ENCODE measurements at regions not wholly inside any gene's neighbourhood (a gene's known extent, or its start where the extent isn't known, plus 50 kb on each side); places are given as distances from the start of the nearest gene placed in this dataset.
"Not testable (repeated sequence)": the region's sequence is repeated elsewhere in the genome, so short reads cannot be mapped to it uniquely, and the experiment has no call there.

DNA sequence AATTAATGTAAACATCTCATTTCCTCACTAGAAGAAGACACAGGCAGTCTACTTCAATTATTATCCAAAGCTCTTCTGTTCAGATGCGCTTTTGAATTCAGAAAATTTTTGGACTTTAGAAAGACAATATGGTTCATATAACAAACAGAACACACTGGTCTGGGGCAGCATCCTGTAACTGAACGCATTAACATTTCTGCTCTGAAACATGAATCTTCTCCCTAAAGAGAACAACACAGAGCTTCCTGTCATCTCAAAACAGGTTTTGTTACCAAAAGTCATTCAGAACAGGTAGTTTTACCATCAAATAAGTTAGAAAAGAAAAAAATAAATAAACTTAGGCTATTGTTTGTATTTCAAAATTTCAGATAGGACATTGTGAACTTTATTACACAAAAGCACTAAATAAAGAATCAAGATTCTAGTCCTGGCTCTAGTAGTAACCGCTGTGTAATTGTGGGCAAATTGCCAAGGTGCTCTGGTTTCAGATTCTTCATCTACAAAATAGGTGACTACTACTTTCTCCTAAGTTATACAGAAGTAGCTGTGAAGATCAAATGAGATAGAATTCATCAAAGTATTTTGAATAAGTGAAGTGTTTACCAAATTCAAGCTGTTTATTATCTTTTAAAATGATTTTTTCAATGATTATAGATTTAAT is 252.3 kb upstream of the RASGEF1B start:
- no peak for DNase-seq (ENCODE audit: low spot score)

DNA sequence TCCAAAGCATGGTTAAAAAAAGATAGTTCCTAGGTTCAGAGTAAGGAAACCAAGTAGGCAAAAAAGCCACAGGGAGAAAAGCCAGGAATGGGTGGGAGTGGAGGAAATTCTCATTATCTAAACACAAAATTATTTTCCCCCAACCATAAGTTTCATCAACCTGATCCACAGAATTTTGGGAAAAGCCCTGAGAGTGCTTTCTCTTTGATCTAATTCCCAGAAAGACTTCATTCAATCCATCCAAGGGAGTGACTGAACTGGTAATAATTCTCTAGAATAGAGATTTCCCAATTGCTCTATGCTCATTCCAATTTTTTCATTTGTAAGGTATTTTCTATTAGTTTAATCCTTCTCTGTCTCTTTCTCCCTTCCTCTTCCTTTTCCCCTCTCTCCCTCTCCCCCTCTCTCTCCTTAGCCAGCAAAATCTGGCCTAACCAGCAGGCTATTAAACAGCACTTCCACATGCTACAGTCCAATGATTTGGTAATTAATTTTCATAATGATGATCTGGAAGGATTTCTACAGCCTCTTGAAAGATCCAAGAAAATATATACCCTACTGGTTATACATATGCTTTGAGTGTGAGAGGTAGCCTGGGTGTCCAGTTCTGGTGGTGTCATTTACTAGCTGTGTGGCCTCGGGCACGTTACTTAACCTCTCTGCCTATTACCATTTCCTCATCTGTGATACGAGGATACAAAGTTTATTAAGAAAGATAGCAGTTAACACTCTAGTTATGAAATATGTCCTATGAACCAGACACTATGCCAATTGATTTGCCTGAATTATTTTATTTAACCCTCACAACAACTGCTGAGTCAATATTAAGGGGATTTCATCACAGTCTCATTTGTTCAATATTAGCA is 251.5 kb upstream of the RASGEF1B start:
- no peak for DNase-seq (ENCODE audit: low spot score)

DNA sequence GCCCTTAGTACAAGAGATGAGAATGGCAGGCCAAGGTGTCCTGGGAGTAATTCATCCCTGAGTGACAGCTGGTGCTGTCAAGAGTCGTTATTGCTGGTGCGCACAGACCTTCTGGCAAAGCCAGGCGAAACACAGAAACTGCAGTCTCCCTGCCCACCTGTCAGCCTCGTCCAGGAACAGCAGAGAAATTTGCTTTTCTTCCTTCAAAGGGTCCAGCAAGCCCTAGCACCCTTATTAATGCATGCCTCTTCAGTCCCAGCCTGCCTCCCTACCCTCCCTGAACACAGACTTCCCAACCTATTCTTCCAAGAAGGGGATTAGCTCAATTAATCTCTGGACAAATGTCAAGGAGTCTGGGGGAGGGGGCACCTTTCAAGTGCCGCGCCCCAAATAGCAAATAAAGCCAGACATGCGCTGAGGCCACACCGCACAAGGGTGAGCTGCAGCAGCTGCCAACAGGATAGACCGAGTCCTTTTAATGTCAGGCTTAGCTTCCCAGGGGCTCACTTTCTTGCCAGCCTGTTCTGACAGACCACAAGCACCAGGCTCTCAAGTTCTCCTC is 250.7 kb upstream of the RASGEF1B start:
- DNase-seq (ENCODE audit: low spot score) = no peak

GRCh38 chr4:81715757-81716156 is 244.1 kb upstream of the RASGEF1B start:
- DNase-seq (ENCODE audit: low spot score) = no peak

- not testable (repeated sequence) for DNase-seq (ENCODE audit: low spot score)
Measured at GRCh38 chr4:81715357-81715756, 243.7 kb upstream of the RASGEF1B start.

DNA sequence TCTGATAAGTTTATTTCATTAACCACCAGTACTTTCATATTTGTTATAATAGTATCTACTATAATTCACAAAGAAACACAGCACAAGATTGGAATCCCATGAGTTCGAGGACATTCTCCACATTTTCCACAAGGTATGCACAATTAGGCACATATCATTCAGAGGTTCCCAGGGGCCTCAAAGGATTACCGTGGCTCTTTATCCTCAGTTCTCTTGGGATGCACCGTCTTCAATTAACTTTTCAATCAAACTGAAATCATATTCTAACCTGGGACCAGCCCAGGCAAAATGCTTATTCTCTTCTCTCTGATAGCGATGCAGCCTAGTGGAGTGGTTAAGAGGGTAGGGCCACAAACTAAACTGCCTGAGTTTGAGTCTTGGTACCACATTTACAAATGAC is 242.6 kb upstream of the RASGEF1B start:
- no peak for DNase-seq (ENCODE audit: low spot score)

- no peak for DNase-seq (ENCODE audit: low spot score)
Measured at GRCh38 chr4:81712714-81713113, 241.0 kb upstream of the RASGEF1B start.

DNA sequence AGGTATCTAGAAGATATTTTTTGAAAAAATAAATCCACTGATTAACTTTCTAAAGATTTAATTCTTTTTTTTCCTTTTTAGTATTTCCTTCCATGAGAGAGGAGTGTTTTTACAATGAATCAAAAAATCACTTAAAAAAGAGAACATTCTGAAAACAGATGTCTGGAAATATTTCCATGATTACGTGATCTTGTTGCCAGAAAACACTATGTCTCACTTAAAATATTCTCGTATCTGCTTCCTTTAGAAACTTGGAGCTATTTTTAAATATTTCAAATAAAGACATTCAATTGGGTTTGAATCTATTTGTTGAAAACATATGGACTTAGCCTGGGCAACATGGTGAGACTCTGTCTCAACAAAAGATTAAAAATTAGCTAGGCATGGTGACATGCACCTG is 232.8 kb upstream of the RASGEF1B start:
- DNase-seq (ENCODE audit: low spot score) = no peak

GRCh38 chr4:81700189-81700588 is 228.5 kb upstream of the RASGEF1B start:
- no peak for DNase-seq (ENCODE audit: low spot score)

DNA sequence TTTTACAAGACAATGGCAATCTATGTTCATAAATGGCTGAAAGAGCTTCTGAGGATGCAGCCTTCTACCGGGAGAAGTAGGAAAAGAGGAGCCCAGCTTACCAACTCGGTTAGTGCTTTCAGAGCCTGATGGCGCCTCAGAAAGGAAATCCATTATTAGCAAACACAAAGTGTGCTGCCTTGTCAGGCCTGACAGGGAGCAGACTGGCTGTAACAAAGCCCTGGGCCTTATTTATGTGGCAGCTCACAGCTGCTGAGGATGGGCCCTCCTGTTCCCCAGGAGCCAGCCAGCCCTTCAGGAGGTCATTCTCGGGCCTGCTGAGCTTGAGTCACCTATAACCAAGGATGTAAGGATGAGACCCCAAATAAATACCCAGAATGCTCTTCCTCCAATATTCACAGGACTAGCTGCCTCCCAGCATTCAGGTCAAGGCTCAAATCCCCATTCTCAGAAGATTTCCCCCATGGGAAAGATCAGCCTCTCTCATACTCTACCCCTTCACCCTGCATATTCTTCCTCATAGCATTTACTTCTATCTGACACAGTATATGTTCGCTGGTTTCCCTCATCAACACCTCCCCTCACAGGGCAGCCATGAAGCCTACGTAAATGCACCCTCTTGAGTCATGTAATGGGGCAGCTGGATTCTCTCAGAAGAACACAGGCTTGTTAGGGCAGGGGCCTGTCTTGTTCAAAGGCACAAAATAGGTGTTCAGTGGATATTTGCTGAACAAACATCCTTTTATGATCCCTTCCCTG is 227.0 kb upstream of the RASGEF1B start:
- no peak for DNase-seq (ENCODE audit: low spot score)

- DNase-seq (ENCODE audit: low spot score) = no peak
Measured at GRCh38 chr4:81694176-81694913, 222.6 kb upstream of the RASGEF1B start.

- DNase-seq (ENCODE audit: low spot score) = no peak
Measured at GRCh38 chr4:81690871-81691270, 219.2 kb upstream of the RASGEF1B start.

GRCh38 chr4:81688085-81688484 is 216.4 kb upstream of the RASGEF1B start:
- DNase-seq (ENCODE audit: low spot score) = no peak

- no peak for DNase-seq (ENCODE audit: low spot score)
Measured at GRCh38 chr4:81687471-81687870, 215.8 kb upstream of the RASGEF1B start.

DNA sequence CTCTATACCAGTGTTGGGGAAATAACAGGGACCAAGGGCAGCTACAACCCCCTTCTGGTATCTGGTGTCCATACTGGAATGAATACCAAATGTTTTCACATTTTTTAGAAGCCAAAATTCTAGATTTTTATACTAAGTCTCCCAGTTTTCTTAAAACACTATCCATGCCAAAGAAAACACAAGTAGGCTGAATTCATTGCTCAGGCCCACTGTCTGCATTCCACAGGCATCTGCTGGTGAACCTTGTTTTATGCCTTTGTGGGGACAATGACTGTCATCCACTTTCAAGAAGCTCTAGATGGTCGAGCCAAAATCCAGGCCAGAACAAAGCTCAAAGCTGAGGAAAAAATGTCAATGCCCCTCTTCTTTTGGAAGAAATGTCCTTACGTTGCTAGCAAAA is 213.4 kb upstream of the RASGEF1B start:
- no peak for DNase-seq (ENCODE audit: low spot score)

GRCh38 chr4:81684352-81684751 is 212.6 kb upstream of the RASGEF1B start:
- no peak for DNase-seq (ENCODE audit: low spot score)

DNA sequence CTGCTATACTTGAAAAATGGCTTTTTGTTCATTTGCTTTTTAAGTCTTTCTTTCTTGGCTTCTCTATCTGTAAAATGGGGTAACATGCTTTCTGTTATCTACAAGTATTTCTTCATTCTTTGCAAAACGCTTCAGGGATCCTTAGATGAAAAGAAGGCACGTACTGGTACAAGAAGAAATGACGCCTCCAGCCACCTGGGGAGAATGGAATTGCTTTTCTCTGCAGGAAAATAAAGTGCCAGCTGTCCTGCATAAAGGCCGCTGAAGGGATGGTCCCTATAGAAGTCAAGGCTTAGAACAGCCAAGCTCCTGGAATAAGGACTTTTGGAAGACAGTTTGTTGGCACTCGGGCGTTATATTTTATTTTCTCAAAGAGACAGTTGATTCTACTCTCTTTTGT is 210.8 kb upstream of the RASGEF1B start:
- DNase-seq (ENCODE audit: low spot score) = no peak

- no peak for DNase-seq (ENCODE audit: low spot score)
Measured at GRCh38 chr4:81679315-81679714, 207.6 kb upstream of the RASGEF1B start.

DNA sequence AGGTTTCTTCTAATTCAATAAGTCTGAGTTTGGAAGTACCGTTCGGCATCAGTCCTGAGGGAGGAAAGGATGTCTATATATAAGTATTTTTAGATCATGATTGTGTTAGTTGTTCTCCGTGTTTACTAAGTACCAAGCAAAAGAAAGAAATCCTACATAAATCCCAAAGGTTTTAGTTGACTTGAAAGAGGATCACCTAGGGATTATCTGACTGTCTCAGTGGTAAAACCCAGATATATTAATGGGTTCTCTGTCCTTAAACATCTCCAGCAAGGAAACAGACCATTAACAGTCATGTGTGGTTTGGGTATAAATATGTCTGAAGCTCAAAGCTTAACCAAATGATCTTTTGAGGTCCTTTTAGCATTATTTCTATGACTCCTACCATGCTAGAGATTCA is 207.1 kb upstream of the RASGEF1B start:
- no peak for DNase-seq (ENCODE audit: low spot score)

DNA sequence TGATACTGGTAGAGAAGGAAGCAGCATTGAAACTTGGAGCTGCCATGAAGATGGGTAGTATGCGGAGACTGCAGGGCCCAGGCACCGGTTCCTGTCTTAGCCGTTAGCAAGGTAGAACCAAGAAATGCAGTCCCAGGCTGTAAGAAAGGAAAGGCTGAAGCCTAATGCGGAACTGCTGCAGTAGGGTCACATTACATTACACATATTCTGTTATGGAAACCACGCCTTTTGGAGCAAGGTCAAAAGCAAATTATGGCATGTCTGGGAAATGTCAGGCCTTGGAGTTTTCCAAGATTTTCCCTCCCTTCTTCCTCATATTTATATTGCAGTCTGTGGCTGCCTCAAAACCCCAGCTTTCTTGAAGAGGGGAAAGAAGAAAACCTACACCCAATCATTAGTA is 204.8 kb upstream of the RASGEF1B start:
- DNase-seq (ENCODE audit: low spot score) = no peak

DNA sequence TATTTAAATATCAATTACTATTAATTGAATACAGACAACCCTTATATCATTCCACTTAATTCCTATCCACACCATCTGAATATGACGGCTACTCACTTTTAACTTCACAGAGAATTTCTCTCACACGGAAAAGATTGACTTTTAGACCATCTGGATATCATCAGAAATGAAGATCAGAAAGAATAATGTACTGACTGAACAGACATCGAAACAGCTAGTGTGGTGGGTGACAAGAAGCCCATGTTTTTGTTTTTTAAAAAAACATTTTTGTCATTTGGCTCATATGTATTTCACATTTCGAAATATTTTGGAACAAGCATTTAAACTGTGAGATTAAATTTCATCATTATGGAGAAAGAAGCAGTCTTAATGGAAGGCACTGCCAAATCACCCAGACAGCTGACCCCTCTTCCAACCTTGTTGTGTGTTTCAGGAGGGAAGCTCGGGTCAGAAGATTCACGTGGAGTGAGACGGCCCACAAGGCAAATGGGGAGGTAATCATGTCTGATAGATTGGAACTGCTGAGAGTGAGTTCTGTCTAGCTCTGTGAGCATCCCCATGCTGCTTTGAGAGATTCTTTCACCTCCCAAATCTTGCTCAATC is 204.2 kb upstream of the RASGEF1B start:
- DNase-seq (ENCODE audit: low spot score) = no peak
